Urothelium cell line (cell line): ENCODE measurements at regions not wholly inside any gene's neighbourhood (a gene's known extent, or its start where the extent isn't known, plus 50 kb on each side); places are given as distances from the start of the nearest gene placed in this dataset.

ENCODE experiments used
- DNase-seq: peaks from one replicate; pipeline ENCODE4 v3.0.0; 2011; ENCODE audit warnings: low spot score, mixed read lengths
- FAIRE-seq: peaks from 2 replicates; lab custom pipeline; 2011; peaks lifted over from hg19 to GRCh38; lab: Jason Lieb, UNC

DNA sequence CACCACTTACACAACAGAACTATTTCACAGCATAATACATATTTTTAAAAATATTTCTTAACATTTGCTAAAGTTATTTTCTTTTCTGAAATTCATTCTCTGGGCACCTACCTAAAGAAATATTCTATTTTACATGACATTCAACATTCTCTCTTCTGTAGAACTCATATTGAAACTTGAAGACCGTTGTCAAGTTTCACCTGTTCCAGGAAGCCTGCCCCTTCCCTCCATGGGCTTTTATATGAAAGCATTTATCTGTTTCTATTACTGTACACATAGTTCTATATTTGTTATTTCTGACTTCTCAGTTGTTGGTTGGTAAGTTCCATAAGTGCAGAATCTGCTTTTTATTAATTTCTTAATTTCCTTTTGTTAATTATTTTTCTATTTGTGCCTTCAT, 204.3 kb upstream of the ALCAM start:
- FAIRE-seq (no peak), DNase-seq (no peak)

DNA sequence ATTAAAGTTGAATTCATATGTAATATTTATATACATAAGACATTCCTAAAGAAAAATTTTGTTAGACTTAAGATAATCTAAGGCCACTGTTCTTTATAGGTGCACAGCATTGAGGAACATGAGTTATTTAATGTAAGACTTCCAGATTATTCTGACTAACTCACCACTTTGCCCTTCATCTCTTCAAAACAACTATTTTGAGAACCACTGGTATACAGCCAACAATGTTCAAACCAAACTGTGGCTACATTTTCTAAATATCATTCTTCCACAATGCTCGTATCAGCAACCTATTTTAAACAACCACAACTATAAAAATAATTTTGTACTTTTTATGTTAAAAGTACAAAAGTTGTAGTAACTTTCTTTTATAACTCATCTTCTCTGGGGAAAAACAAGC, 199.8 kb upstream of the ALCAM start:
- DNase-seq (no peak), FAIRE-seq (no peak)

DNA sequence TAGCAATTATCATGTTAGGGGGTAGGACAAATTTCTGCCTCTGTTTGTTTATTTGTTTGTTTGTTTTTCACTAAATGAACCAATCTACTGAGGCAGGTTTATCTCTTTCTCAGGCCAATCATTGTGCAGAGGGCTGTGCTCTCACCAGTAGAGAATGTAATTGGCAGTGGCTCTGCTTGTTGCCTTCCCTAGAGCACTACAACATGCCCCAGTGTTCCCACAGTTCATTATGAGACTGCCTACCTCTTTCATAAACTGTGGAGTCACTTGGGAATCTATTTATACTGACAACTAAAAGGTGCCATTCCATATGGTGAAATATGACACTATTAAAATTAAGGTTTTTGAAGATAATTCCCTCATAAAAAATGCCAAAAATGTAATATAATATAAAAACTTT, 196.3 kb upstream of the ALCAM start:
- DNase-seq (no peak), FAIRE-seq (no peak)

DNA sequence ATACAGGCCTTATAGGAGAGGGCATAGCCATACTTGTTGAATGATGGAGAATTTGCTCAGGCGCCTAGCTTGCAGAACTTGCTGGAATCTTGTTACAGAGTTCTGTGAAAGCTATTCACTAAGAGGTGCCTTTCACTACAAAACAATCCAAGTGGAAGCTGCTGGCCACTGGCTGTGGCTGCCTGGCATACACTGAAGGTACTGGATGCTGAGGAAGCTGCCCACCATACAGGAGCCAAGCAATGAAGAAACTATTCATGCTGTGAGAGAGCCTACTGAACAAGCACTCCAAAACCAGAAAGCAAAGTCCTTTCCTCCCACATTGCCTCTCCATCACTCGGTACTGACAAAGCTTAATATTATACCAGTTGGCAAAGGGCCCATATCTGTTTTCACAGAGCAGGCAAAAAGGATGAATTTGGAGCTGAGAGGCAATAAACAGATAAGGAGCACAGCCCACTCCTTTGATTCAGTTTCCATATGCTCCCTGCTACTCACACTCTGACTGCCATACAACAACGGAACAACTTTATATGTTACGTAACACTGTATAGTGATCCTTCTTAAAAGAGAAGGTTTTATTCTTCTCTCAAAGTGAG, 192.6 kb upstream of the ALCAM start:
- DNase-seq (no peak), FAIRE-seq (no peak)

DNA sequence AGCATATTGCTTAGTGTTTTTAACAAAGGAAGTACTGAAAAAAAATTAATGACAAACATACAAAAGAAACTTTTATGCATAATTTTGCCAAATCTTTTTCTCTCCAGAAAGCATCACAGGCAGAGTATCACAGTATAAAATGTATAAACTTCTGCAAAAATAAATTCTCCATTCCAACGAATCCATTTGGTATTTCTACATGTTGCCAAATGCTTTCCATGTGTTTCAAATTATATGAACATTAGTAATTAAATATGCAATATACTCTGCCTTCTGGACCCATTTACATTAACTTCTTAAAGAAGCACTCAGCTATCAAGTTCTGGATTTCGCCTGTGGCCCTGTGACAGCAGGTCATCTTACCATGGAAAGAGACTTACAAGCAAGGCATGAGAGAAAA, 189.1 kb upstream of the ALCAM start:
- DNase-seq = no peak
- no peak for FAIRE-seq

DNA sequence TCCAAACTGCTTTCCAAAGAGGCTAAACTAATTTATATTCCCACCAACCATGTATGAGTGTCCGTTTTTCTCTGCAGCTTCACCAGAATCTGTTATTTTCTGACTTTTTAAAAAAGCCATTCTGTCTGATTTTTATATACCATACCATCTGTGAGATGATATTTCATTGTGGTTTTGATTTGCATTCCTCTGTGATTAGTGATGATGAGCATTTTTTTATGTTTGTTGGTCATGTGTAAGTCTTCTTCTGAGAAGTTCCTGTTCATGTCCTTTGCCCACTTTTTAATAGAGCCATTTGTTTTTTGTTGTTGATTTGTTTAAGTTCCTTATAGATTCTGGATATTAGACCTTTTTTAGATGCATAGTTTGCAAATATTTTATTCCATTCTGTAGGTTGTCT, 179.4 kb upstream of the ALCAM start:
- no peak for DNase-seq
- FAIRE-seq = no peak

DNA sequence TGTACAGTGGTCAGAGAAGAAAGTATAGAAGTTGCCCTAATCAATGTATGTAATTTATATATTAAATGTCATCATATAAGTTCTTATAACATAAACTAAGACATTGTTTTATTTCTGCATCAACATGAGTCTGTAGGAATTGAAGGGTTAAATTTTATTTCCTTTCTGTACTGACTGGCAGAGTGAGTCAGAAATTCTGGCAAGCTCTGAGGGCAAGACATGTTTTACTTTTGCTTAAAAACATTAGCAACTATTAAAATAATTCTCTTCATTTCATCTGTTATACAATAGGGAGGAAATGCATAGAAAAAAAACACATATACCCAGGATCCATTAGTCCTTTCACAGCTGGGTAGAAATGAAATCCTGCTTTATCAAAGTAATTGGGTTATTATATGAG, 171.4 kb upstream of the ALCAM start:
- FAIRE-seq = no peak

DNA sequence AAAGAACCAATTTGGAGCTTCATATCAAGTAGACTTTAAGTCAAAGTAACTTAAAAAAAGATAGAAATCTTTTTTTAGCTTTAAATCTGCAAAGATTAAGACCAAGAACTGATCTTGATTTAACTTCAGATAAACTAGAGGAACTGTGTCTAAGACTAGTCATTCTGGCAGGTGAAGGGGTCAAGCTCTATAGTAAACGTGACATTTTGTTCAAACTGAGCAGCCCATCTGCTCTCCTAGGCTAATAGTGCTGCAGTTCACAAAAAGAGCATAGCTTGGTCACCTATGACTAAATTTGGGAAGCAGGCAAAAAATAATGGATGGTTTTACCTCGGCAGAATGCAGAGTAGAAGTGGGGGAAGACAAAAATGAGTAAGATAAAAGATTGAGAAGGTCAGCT, 168.8 kb upstream of the ALCAM start:
- DNase-seq (no peak), FAIRE-seq (no peak)

More for the DNA sequence above, 171.4 kb upstream of the ALCAM start:
- DNase-seq = peak; percentile 15

DNA sequence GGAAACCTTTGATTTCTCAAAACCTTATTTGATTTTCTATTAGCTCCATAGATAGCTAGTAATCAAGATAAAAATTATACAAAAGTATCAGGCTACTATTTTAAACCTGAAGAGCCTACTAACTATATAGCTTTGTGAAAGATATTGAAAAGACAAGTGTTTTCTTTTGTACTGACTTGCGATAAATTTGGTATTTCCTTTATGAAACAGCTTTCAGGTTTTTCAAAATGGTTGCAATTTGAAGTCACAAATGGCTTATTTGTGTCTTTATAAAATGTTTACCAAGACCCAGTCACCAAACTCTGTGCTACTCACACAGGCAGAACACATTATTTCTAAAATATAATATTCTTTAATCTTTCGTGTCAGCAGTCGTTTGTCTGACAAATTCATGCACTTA, 167.5 kb upstream of the ALCAM start:
- no peak for FAIRE-seq

DNA sequence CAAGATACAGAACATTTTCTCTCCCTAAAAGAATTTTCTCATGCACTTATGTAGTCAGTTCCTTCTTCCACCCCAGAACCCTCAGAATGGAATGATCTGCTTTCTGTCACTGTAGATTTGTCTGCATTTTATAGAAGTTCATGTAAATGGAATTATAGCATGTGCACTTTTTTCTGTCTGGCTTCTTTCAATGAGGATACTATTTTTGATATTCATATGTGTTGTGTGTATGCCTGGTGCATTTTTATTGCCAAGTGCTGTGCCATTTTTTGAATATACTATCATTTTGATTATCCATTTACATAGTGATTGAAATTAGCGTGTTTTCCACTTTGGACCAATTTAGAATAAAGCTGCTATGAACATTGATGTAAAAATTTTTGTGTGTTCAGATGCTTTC, 156.6 kb upstream of the ALCAM start:
- no peak for FAIRE-seq
- DNase-seq = no peak

More for the DNA sequence above, 167.5 kb upstream of the ALCAM start:
- DNase-seq = no peak

DNA sequence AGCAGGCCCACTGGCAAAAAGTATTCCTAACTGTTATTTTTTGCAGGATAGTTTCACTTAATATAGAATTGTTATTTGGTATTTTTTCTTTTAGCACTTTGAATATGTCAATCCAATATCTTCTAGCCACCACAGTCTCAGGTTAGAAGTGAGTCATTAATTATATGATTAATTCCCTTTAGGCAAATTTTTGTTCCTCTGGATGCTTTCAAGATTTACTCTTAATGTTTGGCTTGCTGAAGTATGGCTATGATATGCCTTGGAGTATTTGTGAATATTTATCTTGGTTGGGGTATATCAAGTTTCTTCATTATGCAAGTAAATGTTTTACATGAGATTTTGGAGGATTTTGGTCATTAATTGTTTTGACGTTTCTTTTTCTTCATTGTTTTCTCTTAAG, 152.1 kb upstream of the ALCAM start:
- no peak for DNase-seq
- no peak for FAIRE-seq

DNA sequence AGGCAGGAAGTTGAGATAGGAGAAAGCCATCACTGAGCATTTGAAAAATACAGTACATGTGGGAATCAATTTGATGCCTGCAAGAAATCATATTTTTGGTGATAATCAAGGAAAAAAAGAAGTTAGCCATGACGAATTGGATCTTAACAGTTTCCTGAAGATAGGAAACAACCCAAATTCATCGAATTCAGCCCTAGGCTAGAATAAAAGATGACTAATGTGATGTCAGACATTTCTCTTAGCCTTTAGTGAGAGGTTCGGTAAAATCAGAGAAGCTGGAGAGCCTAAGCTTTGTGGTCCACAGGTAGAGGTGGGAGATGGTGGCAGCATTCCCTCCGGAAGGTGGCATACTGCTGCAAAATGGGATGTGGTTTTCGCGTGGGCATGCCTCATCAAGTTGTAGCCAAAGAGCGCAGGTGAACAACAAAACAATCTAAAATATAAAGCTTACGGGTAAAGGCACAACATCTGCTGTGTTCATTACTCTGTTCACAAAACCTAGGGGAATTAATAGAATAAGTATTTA, 144.1 kb upstream of the ALCAM start:
- FAIRE-seq = no peak

DNA sequence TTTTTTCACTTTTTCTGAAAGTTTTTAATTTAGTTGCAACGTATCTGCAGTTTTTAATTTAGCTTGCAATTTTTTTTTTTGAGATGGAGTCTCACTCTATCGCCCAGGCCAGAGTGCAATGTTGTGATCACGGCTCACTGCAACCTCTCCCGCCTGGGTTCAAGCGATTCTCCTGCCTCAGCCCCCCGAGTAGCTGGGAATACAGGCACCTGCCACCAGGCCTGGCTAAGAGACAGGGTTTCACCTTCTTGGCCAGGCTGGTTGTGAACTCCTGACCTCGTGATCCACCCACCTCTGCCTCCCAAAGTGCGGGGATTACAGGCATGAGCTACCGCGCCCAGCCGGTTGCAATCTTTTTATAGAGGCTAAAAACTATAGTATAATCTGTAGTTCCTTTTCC, 142.9 kb upstream of the ALCAM start:
- DNase-seq (no peak), FAIRE-seq (no peak)

More for the DNA sequence above, 144.1 kb upstream of the ALCAM start:
- DNase-seq = no peak

DNA sequence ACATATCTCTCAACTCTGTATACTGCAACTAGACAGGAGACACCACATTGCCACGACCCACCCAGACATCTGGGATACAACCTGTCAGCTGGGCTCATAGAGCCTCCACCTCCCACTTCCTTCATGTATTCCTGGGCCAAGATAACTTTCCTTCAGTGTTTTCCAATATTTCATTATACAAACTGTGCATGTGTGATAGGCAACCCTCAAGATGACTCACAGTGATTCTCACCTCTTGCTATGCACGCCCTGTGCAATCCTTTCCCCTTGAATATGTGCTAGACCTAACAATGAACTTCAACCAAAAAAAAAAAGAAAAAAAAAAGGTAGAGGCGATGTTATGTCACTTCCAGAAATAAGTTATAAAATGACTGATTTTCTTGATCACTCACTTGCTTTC, 138.0 kb upstream of the ALCAM start:
- FAIRE-seq = no peak
- DNase-seq = no peak

DNA sequence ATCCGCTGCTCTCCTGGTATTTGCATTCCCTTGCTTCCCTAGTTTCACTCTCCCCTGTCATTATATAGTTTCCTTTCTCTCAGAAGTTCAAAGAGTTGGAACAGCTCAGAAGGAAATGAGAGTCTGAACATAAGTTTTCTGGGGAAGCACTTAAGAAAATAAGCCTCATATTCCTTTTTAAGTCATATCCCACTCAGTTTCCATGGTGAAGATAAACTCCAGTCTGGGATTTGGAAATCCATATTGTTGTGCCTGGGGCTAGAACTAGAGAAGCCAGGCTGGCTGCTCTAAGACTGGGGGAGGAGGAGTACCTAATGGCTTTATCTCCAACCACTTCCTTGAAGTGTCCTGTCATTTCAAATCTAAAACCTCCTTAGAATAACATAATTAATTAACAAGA, 134.2 kb upstream of the ALCAM start:
- FAIRE-seq (no peak), DNase-seq (no peak)

DNA sequence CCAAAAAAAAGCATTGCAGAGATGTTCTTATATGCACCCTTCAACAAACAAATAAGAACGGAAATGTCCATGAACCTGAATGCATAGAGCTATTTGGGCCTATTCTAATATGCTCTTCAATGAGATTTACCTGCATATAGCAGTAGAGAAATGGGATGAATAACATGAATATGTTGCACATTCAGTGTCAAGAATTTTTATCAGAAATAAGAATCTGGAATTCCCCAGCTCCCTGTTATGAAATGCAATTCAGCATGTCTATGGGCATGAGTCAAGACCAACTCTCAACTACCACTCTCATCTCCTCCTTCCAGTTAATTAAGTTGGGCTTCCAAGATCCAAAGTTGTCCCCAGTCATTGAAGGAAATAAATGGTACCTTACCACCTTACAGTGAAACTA, 133.7 kb upstream of the ALCAM start:
- FAIRE-seq = no peak
- DNase-seq = no peak

DNA sequence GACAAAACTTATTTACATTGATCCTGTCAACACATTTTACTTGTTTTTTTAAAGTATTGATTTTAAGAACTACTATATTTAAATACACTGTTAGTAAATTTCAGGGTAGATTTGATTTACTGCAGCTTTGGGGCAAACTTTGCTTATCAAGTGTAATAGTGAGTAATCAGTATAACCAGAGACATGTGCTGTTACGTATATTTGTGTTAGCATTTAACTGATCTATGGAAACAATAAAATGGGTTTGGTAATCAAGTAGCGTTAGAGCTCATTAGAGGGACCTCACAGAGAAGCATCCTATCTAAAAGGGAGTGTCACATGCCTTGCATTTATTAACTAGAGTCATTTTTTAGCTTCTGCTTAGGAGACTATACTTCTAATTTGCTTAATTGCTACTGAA, 131.5 kb upstream of the ALCAM start:
- DNase-seq = no peak
- no peak for FAIRE-seq

DNA sequence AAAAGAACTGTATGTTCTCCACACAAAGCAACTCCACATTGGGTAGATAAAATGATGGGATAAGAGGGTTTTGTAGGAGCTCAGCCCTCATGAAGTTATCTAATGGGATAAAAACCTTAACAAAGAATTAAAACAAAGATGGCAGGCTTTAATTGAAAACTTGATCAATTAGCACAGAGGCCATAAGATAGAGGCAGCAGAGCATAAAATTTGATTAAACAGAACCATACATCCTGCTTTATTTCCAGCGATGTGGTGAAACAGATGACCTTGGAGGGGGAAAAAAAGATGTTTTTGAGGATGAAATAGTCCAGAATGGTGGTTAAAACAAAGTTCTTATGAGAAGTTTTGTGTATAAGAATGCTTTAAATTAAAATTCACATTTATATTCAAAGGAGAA, 130.9 kb upstream of the ALCAM start:
- FAIRE-seq = no peak

DNA sequence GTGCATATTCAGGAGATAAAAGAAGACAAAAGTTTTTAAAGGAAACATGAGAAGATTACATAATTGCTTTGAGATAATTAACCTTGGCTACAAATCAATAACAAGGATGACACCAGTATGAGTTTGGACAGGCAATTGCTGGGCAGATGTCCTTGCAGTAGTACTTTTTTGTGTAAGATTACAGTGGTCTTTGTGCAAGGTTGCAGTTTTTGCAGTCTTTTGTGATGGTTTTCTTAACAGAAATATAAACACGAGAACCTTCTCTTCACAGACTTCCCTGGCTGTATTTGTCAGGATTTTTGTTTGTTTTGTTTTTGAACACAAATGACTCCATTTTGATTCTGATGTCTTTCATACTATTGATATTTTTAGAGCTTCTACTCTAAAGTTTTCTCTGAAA, 128.3 kb upstream of the ALCAM start:
- DNase-seq = no peak
- no peak for FAIRE-seq

More for the DNA sequence above, 130.9 kb upstream of the ALCAM start:
- DNase-seq = no peak

DNA sequence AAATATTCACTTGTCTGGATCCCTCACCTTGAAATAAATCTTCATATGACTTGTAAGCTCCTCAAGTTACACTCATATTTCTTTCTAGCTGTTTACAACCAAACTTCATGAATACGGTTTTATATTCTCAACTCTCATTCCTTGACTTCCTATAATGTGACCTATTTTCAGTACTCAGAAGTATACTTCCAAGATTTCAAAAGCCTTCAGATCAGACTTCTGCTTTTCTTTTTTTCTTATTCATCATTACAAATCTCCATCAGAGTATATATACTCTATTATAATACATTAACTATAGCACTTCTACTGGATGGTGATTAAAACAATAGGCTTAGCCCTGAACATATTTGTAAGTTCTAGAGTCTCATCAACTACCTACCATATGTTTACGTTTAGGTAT, 123.6 kb upstream of the ALCAM start:
- no peak for FAIRE-seq
- DNase-seq = no peak

DNA sequence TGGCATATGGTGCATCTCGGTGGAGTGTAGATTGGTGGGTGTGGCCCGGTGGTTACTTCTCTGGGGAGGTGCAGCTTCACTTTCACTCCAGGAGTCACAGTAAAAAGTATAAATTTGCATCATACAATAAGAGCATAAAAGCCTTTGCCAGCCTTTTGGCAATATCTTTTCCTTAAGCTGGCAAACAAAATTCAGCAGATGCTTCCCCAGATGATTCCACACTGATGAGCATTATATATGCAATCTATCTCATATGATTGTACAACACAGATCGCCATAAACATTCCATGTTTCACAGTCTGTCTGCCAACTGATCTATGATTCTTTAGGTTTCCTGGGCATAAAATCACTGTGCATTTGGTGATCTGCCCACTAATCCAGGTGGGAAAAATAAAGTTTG, 120.2 kb upstream of the ALCAM start:
- FAIRE-seq (no peak), DNase-seq (no peak)

DNA sequence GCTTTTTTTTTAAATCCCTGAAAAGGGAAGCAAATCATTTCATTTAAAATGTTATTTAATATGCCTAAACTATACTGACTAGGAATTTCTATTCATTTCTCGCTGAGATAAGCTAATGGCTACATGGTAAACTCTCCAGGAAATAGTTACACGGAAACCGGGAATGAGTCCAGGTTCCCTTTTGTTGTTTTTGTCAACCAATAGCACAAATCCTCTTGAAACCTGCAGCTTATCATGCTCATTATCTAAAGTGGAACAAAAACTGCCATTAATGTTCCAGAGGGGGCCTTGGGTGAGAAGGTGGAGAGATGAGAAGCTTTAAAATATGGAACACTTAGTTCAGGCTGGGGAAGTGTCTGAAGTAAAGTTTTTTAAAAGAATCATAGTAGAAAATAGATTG, 113.5 kb upstream of the ALCAM start:
- no peak for FAIRE-seq
- DNase-seq = no peak

DNA sequence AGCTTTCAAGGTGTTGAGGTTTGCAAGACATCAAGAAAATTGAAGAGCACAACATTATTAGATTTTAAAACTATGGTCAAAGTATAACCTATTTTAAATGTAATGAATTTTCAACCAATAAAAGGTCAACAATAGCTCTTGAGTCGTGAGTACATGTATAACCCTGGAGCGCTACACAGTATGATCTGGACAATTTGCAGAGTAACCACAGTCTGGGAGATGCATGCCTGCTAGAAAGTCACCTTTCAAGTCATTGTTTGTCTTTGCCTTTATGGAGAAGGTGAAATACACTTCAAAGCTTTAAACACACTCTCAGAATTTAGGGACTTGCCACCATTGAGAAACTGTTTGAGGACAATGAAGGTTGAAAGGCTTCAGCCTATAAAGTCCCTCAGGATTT, 112.6 kb upstream of the ALCAM start:
- no peak for FAIRE-seq
- no peak for DNase-seq
